HG02840 (cell line): ENCODE measurements at regions not wholly inside any gene's neighbourhood (a gene's known extent, or its start where the extent isn't known, plus 50 kb on each side); places are given as distances from the start of the nearest gene placed in this dataset.
A peak's percentile ranks its signal among the peaks of the same experiment; 100 is the strongest.

Experiments
- ATAC-seq: cut with Tn5 transposase; IDR thresholded peaks from one replicate; pipeline ENCODE4 v1.9.1; 2021; ENCODE audit warnings: mild to moderate bottlenecking, moderate library complexity, moderate number of reproducible peaks; ENCODE audit not compliant: unreplicated experiment, low FRiP score

- ATAC-seq = no peak
Measured at GRCh38 chr2:181114021-181114420, 133.6 kb downstream of the UBE2E3 start.

GRCh38 chr2:181116261-181116660 lies 135.9 kb downstream of the UBE2E3 start:
- ATAC-seq = no peak

- ATAC-seq = no peak
Measured at GRCh38 chr2:181117206-181117925, 137.0 kb downstream of the UBE2E3 start.

- no peak for ATAC-seq
Measured at GRCh38 chr2:181120625-181121024, 140.2 kb downstream of the UBE2E3 start.

GRCh38 chr2:181121996-181122395 lies 141.6 kb downstream of the UBE2E3 start:
- ATAC-seq = no peak

- ATAC-seq = no peak
Measured at GRCh38 chr2:181122601-181123000, 142.2 kb downstream of the UBE2E3 start.

GRCh38 chr2:181123798-181124231 lies 143.4 kb downstream of the UBE2E3 start:
- ATAC-seq = peak; percentile 85

GRCh38 chr2:181124497-181124896 lies 144.1 kb downstream of the UBE2E3 start:
- ATAC-seq = no peak

- no peak for ATAC-seq
Measured at GRCh38 chr2:181125359-181125758, 145.0 kb downstream of the UBE2E3 start.

- ATAC-seq = no peak
Measured at GRCh38 chr2:181126311-181126868, 146.0 kb downstream of the UBE2E3 start.

GRCh38 chr2:181128199-181128598 lies 147.8 kb downstream of the UBE2E3 start:
- ATAC-seq = peak; percentile 73

GRCh38 chr2:181129364-181130056 lies 149.1 kb downstream of the UBE2E3 start:
- ATAC-seq = no peak

- no peak for ATAC-seq
Measured at GRCh38 chr2:181130686-181131085, 150.3 kb downstream of the UBE2E3 start.

GRCh38 chr2:181131584-181131983 lies 151.2 kb downstream of the UBE2E3 start:
- ATAC-seq = no peak

GRCh38 chr2:181138816-181139215 lies 158.4 kb downstream of the UBE2E3 start:
- ATAC-seq = no peak

GRCh38 chr2:181139831-181140230 lies 159.4 kb downstream of the UBE2E3 start:
- ATAC-seq = no peak

GRCh38 chr2:181140414-181140813 lies 160.0 kb downstream of the UBE2E3 start:
- ATAC-seq = no peak

GRCh38 chr2:181140928-181141327 lies 160.5 kb downstream of the UBE2E3 start:
- ATAC-seq = no peak

- ATAC-seq = no peak
Measured at GRCh38 chr2:181141676-181142075, 161.3 kb downstream of the UBE2E3 start.

GRCh38 chr2:181142514-181142913 lies 162.1 kb downstream of the UBE2E3 start:
- no peak for ATAC-seq

GRCh38 chr2:181143790-181144300 lies 163.4 kb downstream of the UBE2E3 start:
- no peak for ATAC-seq
